ENCODE measurements at regions not wholly inside any gene's neighbourhood (a gene's known extent, or its start where the extent isn't known, plus 50 kb on each side); places are given as distances from the start of the nearest gene placed in this dataset.
"Not testable (repeated sequence)": the region's sequence is repeated elsewhere in the genome, so short reads cannot be mapped to it uniquely, and the experiment has no call there.

GRCh38 chr5:32534041-32534440 is 51.3 kb upstream of the SUB1 start:
- no peak for DNase-seq (ENCODE audit: low spot score)

- peak; percentile 43 for DNase-seq (ENCODE audit: low spot score)
Measured at GRCh38 chr5:32531885-32532520, 53.4 kb upstream of the SUB1 start.

GRCh38 chr5:32527321-32527720 is 58.0 kb upstream of the SUB1 start:
- DNase-seq (ENCODE audit: low spot score) = not testable (repeated sequence)

GRCh38 chr5:32526810-32527209 is 58.5 kb upstream of the SUB1 start:
- DNase-seq (ENCODE audit: low spot score) = no peak

GRCh38 chr5:32523625-32524024 is 61.7 kb upstream of the SUB1 start:
- DNase-seq (ENCODE audit: low spot score) = no peak

GRCh38 chr5:32522429-32523143 is 62.8 kb upstream of the SUB1 start:
- peak; percentile 85 for DNase-seq (ENCODE audit: low spot score)

- DNase-seq (ENCODE audit: low spot score) = no peak
Measured at GRCh38 chr5:32521481-32521880, 63.9 kb upstream of the SUB1 start.

- no peak for DNase-seq (ENCODE audit: low spot score)
Measured at GRCh38 chr5:32520972-32521371, 64.4 kb upstream of the SUB1 start.

GRCh38 chr5:32520356-32520755 is 65.0 kb upstream of the SUB1 start:
- no peak for DNase-seq (ENCODE audit: low spot score)

GRCh38 chr5:32519508-32519907 is 65.8 kb upstream of the SUB1 start:
- no peak for DNase-seq (ENCODE audit: low spot score)

- no peak for DNase-seq (ENCODE audit: low spot score)
Measured at GRCh38 chr5:32514806-32515205, 70.3 kb upstream of the ZFR start.

GRCh38 chr5:32512926-32513325 is 68.4 kb upstream of the ZFR start:
- DNase-seq (ENCODE audit: low spot score) = peak; percentile 43

- no peak for DNase-seq (ENCODE audit: low spot score)
Measured at GRCh38 chr5:32511776-32512374, 67.3 kb upstream of the ZFR start.

GRCh38 chr5:32510860-32511259 is 66.3 kb upstream of the ZFR start:
- DNase-seq (ENCODE audit: low spot score) = no peak

GRCh38 chr5:32508806-32509805 is 64.6 kb upstream of the ZFR start:
- DNase-seq (ENCODE audit: low spot score) = no peak

GRCh38 chr5:32507738-32508434 is 63.3 kb upstream of the ZFR start:
- DNase-seq (ENCODE audit: low spot score) = peak; percentile 70

GRCh38 chr5:32506799-32507198 is 62.3 kb upstream of the ZFR start:
- peak; percentile 63 for DNase-seq (ENCODE audit: low spot score)

- DNase-seq (ENCODE audit: low spot score) = no peak
Measured at GRCh38 chr5:32506201-32506661, 61.7 kb upstream of the ZFR start.

- peak; percentile 58 for DNase-seq (ENCODE audit: low spot score)
Measured at GRCh38 chr5:32505756-32506155, 61.2 kb upstream of the ZFR start.

GRCh38 chr5:32504989-32505596 is 60.6 kb upstream of the ZFR start:
- peak; percentile 85 for DNase-seq (ENCODE audit: low spot score)
